Endothelial cell of umbilical vein (primary cell): ENCODE measurements at regions not wholly inside any gene's neighbourhood (a gene's known extent, or its start where the extent isn't known, plus 50 kb on each side); places are given as distances from the start of the nearest gene placed in this dataset.

ENCODE experiments used
- EZH2 ChIP-seq: IDR thresholded peaks from 2 replicates; pipeline ENCODE4 v1.6.1; 2012; ENCODE audit warnings: borderline replicate concordance, low read depth, mild to moderate bottlenecking, moderate library complexity, low read length, inconsistent platforms; ENCODE audit not compliant: severe bottlenecking
- FOS ChIP-seq: IDR thresholded peaks from 2 replicates; pipeline ENCODE4 v1.6.1; 2011; ENCODE audit warnings: mild to moderate bottlenecking, low read length, moderate library complexity, borderline replicate concordance; ENCODE audit not compliant: insufficient read depth
- MYC ChIP-seq: IDR thresholded peaks from one replicate; pipeline ENCODE4 v1.6.1; 2011; ENCODE audit warnings: mild to moderate bottlenecking, low read depth, low read length
- POLR2A ChIP-seq: IDR thresholded peaks from 2 replicates; pipeline ENCODE4 v1.6.1; 2012; ENCODE audit warnings: low read depth, mild to moderate bottlenecking, control low read depth, low read length
- POLR2AphosphoS5 ChIP-seq: IDR thresholded peaks from 2 replicates; pipeline ENCODE4 v1.6.1; 2012; ENCODE audit warnings: low read depth, mild to moderate bottlenecking, control low read depth, low read length, moderate library complexity; ENCODE audit not compliant: insufficient read depth
- TF ChIP-seq, protein P1 (sequence below), 2 donors: IDR thresholded peaks; 1 replicate in 1 of 2; 2 replicates in 1 of 2; pipeline ENCODE4 v1.5.1; 2011; ENCODE audit warnings: low read length in 2 of 2, mild to moderate bottlenecking in 2 of 2, moderate library complexity in 2 of 2, control low read depth in 1 of 2, inconsistent platforms in 1 of 2, low read depth in 1 of 2; ENCODE audit not compliant: insufficient read depth in 1 of 2; ENCODE audit errors: extremely low read depth in 1 of 2

DNA sequence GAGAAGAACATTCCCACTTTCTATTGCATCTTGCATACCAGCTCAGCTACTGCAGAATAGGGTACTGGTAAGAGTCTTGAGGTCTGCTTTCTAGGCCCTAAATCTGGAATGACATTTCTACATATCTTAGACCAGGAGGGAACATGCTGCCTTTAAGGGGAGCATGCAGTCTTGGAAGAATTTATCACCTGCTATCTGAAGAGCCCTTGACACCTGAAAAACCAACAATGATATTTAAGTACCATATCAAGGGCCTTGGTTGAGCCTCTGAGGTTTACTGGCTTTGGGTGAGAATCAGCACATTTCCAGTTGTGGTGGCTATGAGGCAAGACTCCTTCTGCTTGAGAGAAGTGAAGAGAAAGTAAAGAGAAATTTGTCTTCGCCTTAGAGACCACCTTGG is 436.8 kb upstream of the SPANXN1 start:
- TF ChIP-seq, protein P1, sequence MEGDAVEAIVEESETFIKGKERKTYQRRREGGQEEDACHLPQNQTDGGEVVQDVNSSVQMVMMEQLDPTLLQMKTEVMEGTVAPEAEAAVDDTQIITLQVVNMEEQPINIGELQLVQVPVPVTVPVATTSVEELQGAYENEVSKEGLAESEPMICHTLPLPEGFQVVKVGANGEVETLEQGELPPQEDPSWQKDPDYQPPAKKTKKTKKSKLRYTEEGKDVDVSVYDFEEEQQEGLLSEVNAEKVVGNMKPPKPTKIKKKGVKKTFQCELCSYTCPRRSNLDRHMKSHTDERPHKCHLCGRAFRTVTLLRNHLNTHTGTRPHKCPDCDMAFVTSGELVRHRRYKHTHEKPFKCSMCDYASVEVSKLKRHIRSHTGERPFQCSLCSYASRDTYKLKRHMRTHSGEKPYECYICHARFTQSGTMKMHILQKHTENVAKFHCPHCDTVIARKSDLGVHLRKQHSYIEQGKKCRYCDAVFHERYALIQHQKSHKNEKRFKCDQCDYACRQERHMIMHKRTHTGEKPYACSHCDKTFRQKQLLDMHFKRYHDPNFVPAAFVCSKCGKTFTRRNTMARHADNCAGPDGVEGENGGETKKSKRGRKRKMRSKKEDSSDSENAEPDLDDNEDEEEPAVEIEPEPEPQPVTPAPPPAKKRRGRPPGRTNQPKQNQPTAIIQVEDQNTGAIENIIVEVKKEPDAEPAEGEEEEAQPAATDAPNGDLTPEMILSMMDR (IDR thresholded peaks at IDR 0.05; ENCODE audit: extremely low read depth in 1 of 2, insufficient read depth in 1 of 2, low read depth in 1 of 2, low read length in 2 of 2) = no peak
- TF ChIP-seq EZH2 (no peak), POLR2A (no peak), POLR2AphosphoS5 (no peak), MYC (no peak), FOS (no peak)
